OCI-LY7 (cell line): ENCODE measurements at regions not wholly inside any gene's neighbourhood (a gene's known extent, or its start where the extent isn't known, plus 50 kb on each side); places are given as distances from the start of the nearest gene placed in this dataset.

Experiments
- BruUV-seq: library from RNA; stranded (reverse); fragments of 400-500 nt; replicated peaks from 2 replicates; lab custom pipeline; 2021; lab: Mats Ljungman, UMichigan
- CTCF ChIA-PET: fragments of 300-600 bp; sonication (Branson Sonifier 250); formaldehyde crosslinking; loops from one replicate; lab custom pipeline; 2022; ENCODE audit warnings: antibody characterized with exemption; ENCODE audit not compliant: unreplicated experiment; lab: Charles Lee
- POLR2A ChIA-PET: fragments of 300-600 bp; sonication (Branson Sonifier 250); formaldehyde crosslinking; loops from one replicate; lab custom pipeline; 2022; ENCODE audit warnings: antibody characterized with exemption; lab: Charles Lee
- DNase-seq: peaks from one replicate; pipeline ENCODE4 v3.0.0-alpha.2; 2015; ENCODE audit warnings: low spot score
- H2AFZ ChIP-seq: fragments of 200-600 bp; sonication (generic), shearing (Covaris generic); 2 replicates; pipeline ENCODE4 v1.6.1; 2014; ENCODE audit warnings: mild to moderate bottlenecking, antibody characterized with exemption, low read length, moderate library complexity
- H3K27ac ChIP-seq: fragments of 200-600 bp; sonication (generic); 2 replicates; pipeline ENCODE4 v1.5.1; 2014; ENCODE audit warnings: mixed run types, low read depth, mild to moderate bottlenecking, moderate library complexity, low read length, inconsistent platforms; ENCODE audit not compliant: poor library complexity, severe bottlenecking
- H3K36me3 ChIP-seq: fragments of 200-600 bp; sonication (generic); 2 replicates; pipeline ENCODE4 v1.6.1; 2014; ENCODE audit warnings: mild to moderate bottlenecking, antibody characterized with exemption, low read length, moderate library complexity, mixed read lengths; ENCODE audit not compliant: insufficient read depth
- H3K4me1 ChIP-seq: fragments of 200-600 bp; sonication (generic); 2 replicates; pipeline ENCODE4 v1.5.1; 2014; ENCODE audit warnings: mild to moderate bottlenecking, low read length; ENCODE audit not compliant: insufficient read depth, poor library complexity, severe bottlenecking
- H3K4me2 ChIP-seq: fragments of 200-600 bp; sonication (generic); 2 replicates; pipeline ENCODE4 v1.6.1; 2014; ENCODE audit warnings: mild to moderate bottlenecking, low read length
- H3K4me3 ChIP-seq: fragments of 200-600 bp; sonication (generic); 2 replicates; pipeline ENCODE4 v1.5.1; 2014; ENCODE audit warnings: mild to moderate bottlenecking, low read depth, low read length; ENCODE audit not compliant: poor library complexity, severe bottlenecking
- H3K79me2 ChIP-seq: fragments of 200-600 bp; sonication (generic); 2 replicates; pipeline ENCODE4 v1.6.1; 2016; ENCODE audit warnings: low read depth, mild to moderate bottlenecking, low read length, moderate library complexity, mixed read lengths; ENCODE audit not compliant: insufficient read depth
- H3K9me2 ChIP-seq: fragments of 200-600 bp; sonication (generic); 2 replicates; pipeline ENCODE4 v1.6.1; 2016; ENCODE audit warnings: mild to moderate bottlenecking, low read length, mixed read lengths; ENCODE audit not compliant: insufficient read depth
- H3K9me3 ChIP-seq: fragments of 200-600 bp; sonication (generic); 2 replicates; pipeline ENCODE4 v1.6.1; 2014; ENCODE audit warnings: mild to moderate bottlenecking, mixed run types, low read length, mixed read lengths
- H4K20me1 ChIP-seq: fragments of 200-600 bp; sonication (generic); 2 replicates; pipeline ENCODE4 v1.6.1; 2014; ENCODE audit warnings: mild to moderate bottlenecking, antibody characterized with exemption, low read length, moderate library complexity, mixed read lengths; ENCODE audit not compliant: insufficient read depth
- CTCF ChIP-seq: fragments of 200-600 bp; sonication (generic); conservative IDR thresholded peaks from 2 replicates; pipeline ENCODE4 v1.5.1; 2014; ENCODE audit warnings: mild to moderate bottlenecking, antibody characterized with exemption, low read length, moderate library complexity, mixed read lengths
- EZH2phosphoT487 ChIP-seq: fragments of 200-600 bp; sonication (generic); IDR thresholded peaks from 2 replicates; pipeline ENCODE4 v1.6.1; 2018; ENCODE audit warnings: low read depth, borderline replicate concordance, mild to moderate bottlenecking, mixed run types, antibody characterized with exemption, low read length, moderate library complexity, mixed read lengths
- intact Hi-C: fragments of 100-400 bp; cut with micrococcal nuclease; formaldehyde crosslinking; loops from one replicate; pipeline ENCODE4 v1.10.0; 2022; ENCODE audit not compliant: unreplicated experiment

GRCh38 chr2:235133837-235134236, 182.0 kb downstream of the SH3BP4 start:
- ChIA-PET CTCF (interaction anchor here (0.5 kb wide), 1 partner anchor 117 kb away, joined by 3 read pairs; no protein-coding TSS in a partner anchor), POLR2A (interaction anchor here (0.6 to 1.7 kb wide), 2 partner anchors 11 to 142 kb away, joined by 3 to 4 read pairs; no protein-coding TSS in a partner anchor)
- TF ChIP-seq EZH2phosphoT487 (no peak), CTCF (no peak)
- Histone ChIP-seq H3K9me2 (no peaks in the 10 kb centered on the region), H3K4me2 (no peak overlapping the region), H3K36me3 (no peaks in the 10 kb centered on the region), H3K27ac (no peak overlapping the region), H3K79me2 (no peaks in the 10 kb centered on the region), H3K4me3 (no peak overlapping the region), H3K4me1 (no peaks in the 10 kb centered on the region), H3K9me3 (no peaks in the 10 kb centered on the region), H2AFZ (no peak overlapping the region), H4K20me1 (no peaks in the 10 kb centered on the region)
- intact Hi-C loops: loop anchor here (10.0 kb wide), 1 partner anchor 461 kb away; no protein-coding TSS in a partner anchor
- DNase-seq: no peak
- BruUV-seq: no TSS peak

- no peak overlapping the region for H3K27ac ChIP-seq
- no peaks in the 10 kb centered on the region for H3K79me2 ChIP-seq
- intact Hi-C loops: loop anchor here (10.0 kb wide), 1 partner anchor 460 kb away; no protein-coding TSS in a partner anchor
- H2AFZ ChIP-seq: no peak overlapping the region
- no peaks in the 10 kb centered on the region for H3K9me2 ChIP-seq
- no peak overlapping the region for H3K4me3 ChIP-seq
- no peaks in the 10 kb centered on the region for H3K4me1 ChIP-seq
- H3K4me2 ChIP-seq: no peak overlapping the region
- H4K20me1 ChIP-seq: no peaks in the 10 kb centered on the region
- ChIA-PET CTCF (interaction anchor here (0.5 kb wide), 1 partner anchor 117 kb away, joined by 3 read pairs; no protein-coding TSS in a partner anchor), POLR2A (interaction anchor here (0.6 to 1.7 kb wide), 2 partner anchors 11 to 141 kb away, joined by 3 to 4 read pairs; no protein-coding TSS in a partner anchor)
- H3K36me3 ChIP-seq: no peaks in the 10 kb centered on the region
- TF ChIP-seq CTCF (no peak), EZH2phosphoT487 (no peak)
- H3K9me3 ChIP-seq: no peaks in the 10 kb centered on the region
- DNase-seq: no peak
- no TSS peak for BruUV-seq
Observed at GRCh38 chr2:235134420-235134819, 182.6 kb downstream of the SH3BP4 start.
